ENCODE measurements at regions not wholly inside any gene's neighbourhood (a gene's known extent, or its start where the extent isn't known, plus 50 kb on each side); places are given as distances from the start of the nearest gene placed in this dataset.

- TF ChIP-seq CTCF (IDR thresholded peaks at IDR 0.05) (no peak), POLR2A (IDR thresholded peaks at IDR 0.05) (no peak)
These were observed 292.0 kb downstream of the SEC14L1 start for GRCh38 chr17:77432742-77433141.
